Right lobe of liver (tissue), 6 donors: ENCODE measurements at regions not wholly inside any gene's neighbourhood (a gene's known extent, or its start where the extent isn't known, plus 50 kb on each side); places are given as distances from the start of the nearest gene placed in this dataset.

Experiments
- ATAC-seq, 4 donors: fragments of 200-7000 bp; cut with Tn5 transposase; one replicate each; pipeline ENCODE4 v1.9.1; 2020; ENCODE audit warnings: mild to moderate bottlenecking in 4 of 4, moderate library complexity in 4 of 4
- DNase-seq, 3 donors: peaks; one replicate each; pipeline ENCODE4 v3.0.0-alpha.2; 2020
- H3K27ac ChIP-seq, 3 donors: fragments of 200-600 bp; one replicate each; pipeline ENCODE4 v1.8.0; 2022
- H3K27me3 ChIP-seq, 2 donors: fragments of 200-600 bp; one replicate each; pipeline ENCODE4 v1.8.0; 2022
- H3K36me3 ChIP-seq, 4 donors: fragments of 200-600 bp; sonication (generic) in 1 of 4; one replicate each; pipeline versions ENCODE4 v1.5.1 to v1.8.0; 2017 to 2022; ENCODE audit warnings: control low read depth in 1 of 4
- H3K4me1 ChIP-seq, 4 donors: fragments of 200-600 bp; sonication (generic) in 1 of 4; one replicate each; pipeline versions ENCODE4 v1.5.1 to v1.8.0; 2017 to 2022; ENCODE audit warnings: control low read depth in 1 of 4
- H3K4me3 ChIP-seq, 3 donors: fragments of 200-600 bp; one replicate each; pipeline ENCODE4 v1.8.0; 2022
- H3K9me3 ChIP-seq, 4 donors: fragments of 200-600 bp; sonication (generic) in 1 of 4; one replicate each; pipeline versions ENCODE4 v1.5.1 to v1.8.0; 2017 to 2022; ENCODE audit warnings: control low read depth in 1 of 4
- CTCF ChIP-seq, 4 donors: fragments of 200-600 bp in 3 of 4; fragments of 450-650 bp in 1 of 4; IDR thresholded peaks; one replicate each; pipeline versions ENCODE4 v1.5.1 to v1.8.0; 2016 to 2022; ENCODE audit warnings: antibody characterized with exemption in 4 of 4, mild to moderate bottlenecking in 2 of 4
- POLR2A ChIP-seq: fragments of 450-650 bp; IDR thresholded peaks from one replicate; pipeline ENCODE4 v1.6.1; 2017; ENCODE audit warnings: antibody characterized with exemption, mild to moderate bottlenecking
- WGBS: methylation state at CpG from one replicate; pipeline ENCODE4 v1.1.6; 2018; ENCODE audit warnings: low coverage, low lambda C conversion rate; ENCODE audit not compliant: insufficient coverage; ENCODE audit errors: missing lambda C conversion rate; 5-methylcytosine and 5-hydroxymethylcytosine counted together
- intact Hi-C, 2 donors: fragments of 100-400 bp; cut with DNase I; formaldehyde crosslinking; loops; one replicate each; pipeline versions ENCODE4 v1.11.2 to v1.14.1; 2022
- donor health status: DM: no; HTN: yes; CAD: no.
- donor health status: DM: no; HTN: no; CAD: no.
- donor health status: DM: no; HTN: no; CAD: no.
- donor health status: DM: no; HTN: yes; CAD: no.
- donor health status: DM: no; HTN: yes; CAD: no.

DNA sequence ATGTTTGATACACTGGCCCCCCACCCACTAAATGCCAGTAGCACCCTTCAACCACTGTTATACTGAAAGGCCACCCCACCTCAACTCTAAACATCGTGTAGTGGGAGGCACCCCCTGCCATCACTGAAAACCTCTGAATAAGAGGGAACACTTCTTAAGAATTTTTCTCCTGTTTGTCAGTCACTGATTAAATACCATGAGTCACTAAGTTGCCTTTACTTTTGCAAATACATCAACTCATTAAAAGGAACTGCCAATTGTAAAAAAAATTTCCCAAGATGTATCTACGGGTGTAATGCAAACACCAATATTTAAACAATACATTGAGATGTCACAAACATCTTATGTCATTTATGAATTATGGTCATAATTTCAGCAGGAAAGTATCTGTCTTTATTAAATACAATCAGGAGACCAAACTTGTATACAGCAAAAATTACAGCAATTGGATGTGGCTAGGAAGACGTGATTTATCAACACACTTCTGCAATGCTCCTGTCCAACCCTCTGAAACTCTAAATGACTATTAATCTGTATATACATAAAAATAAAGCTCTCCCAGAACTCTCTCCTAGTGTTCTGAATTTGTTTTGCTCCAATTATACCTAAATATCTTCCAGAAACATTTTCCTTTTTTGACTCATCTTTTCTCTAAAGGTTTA lies 144.1 kb upstream of the STK17B start:
- Histone ChIP-seq H3K4me1 (no peaks in the 10 kb centered on the region), H3K27me3 (no peaks in the 10 kb centered on the region), H3K9me3 (no peaks in the 10 kb centered on the region), H3K4me3 (no peak overlapping the region), H3K36me3 (no peaks in the 10 kb centered on the region), H3K27ac (no peak overlapping the region)
- DNase-seq (no peak), ATAC-seq (no peak)
- intact Hi-C loops = no loop called here
- 95% methylated on average over 3 of the region's 3 CpGs for WGBS
- TF ChIP-seq CTCF (IDR thresholded peaks at IDR 0.05) (no peak), POLR2A (no peak)

- no peak for TF ChIP-seq POLR2A
- no peak for TF ChIP-seq CTCF (IDR thresholded peaks at IDR 0.05)
- intact Hi-C loops = no loop called here
- DNase-seq (no peak), ATAC-seq (no peak)
- WGBS = 72% methylated on average over 4 of the region's 4 CpGs
- Histone ChIP-seq H3K27me3 (no peaks in the 10 kb centered on the region), H3K27ac (no peak overlapping the region), H3K4me3 (no peak overlapping the region), H3K9me3 (no peaks in the 10 kb centered on the region), H3K4me1 (no peaks in the 10 kb centered on the region), H3K36me3 (no peaks in the 10 kb centered on the region)
Observed at GRCh38 chr2:196316050-196316430, 144.7 kb upstream of the STK17B start.

DNA sequence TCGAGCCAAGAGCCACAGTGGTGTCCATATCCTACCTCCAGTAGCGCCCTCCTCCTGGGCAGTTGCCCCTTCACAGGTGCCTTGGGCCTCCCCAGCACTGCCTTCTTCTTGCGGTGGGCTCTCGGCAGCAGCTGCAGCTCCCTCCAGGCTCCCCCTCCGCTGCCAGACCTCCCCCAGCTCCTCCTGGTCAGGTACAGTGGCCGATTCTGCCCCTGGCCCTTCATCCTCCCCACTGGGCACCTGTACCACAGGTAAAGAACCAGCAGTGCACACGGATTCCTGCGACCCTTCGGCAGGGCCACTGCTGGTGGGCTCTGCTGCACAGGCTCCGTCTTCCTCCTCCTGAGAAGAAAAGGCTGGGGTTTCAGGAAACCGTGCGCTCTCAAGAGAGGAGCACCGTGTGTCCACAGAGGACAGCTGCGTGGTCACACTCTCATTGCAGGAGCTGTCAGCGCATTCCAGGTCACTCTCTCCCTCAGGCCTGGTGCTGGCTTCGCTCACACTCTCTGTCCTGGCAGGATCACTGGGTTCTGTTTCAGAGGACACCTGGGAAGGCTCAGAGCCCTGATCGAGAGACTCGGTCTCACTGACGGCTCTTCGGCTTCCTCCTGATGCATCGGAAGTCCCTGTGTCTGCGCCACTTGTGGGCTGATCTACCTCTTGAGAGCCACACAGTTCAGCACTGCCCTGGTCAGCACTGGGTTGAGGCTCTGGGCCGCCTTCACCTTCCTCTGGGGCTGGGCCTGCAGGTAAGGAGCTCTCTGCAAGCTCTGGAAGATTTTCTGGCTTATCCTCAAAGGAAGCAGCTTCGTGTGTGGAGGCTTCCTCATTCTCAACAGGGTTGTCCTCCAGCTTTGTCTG lies 147.4 kb upstream of the STK17B start:
- H3K27ac ChIP-seq = no peak overlapping the region
- H3K9me3 ChIP-seq = no peaks in the 10 kb centered on the region
- no peaks in the 10 kb centered on the region for H3K36me3 ChIP-seq
- DNase-seq (no peak), ATAC-seq (peak in 1 of 4 donors; percentile 13)
- TF ChIP-seq CTCF (IDR thresholded peaks at IDR 0.05) (no peak), POLR2A (no peak)
- no peaks in the 10 kb centered on the region for H3K4me1 ChIP-seq
- H3K27me3 ChIP-seq = no peaks in the 10 kb centered on the region
- intact Hi-C loops = no loop called here
- WGBS = 81% methylated on average over 8 of the region's 24 CpGs
- no peak overlapping the region for H3K4me3 ChIP-seq

DNA sequence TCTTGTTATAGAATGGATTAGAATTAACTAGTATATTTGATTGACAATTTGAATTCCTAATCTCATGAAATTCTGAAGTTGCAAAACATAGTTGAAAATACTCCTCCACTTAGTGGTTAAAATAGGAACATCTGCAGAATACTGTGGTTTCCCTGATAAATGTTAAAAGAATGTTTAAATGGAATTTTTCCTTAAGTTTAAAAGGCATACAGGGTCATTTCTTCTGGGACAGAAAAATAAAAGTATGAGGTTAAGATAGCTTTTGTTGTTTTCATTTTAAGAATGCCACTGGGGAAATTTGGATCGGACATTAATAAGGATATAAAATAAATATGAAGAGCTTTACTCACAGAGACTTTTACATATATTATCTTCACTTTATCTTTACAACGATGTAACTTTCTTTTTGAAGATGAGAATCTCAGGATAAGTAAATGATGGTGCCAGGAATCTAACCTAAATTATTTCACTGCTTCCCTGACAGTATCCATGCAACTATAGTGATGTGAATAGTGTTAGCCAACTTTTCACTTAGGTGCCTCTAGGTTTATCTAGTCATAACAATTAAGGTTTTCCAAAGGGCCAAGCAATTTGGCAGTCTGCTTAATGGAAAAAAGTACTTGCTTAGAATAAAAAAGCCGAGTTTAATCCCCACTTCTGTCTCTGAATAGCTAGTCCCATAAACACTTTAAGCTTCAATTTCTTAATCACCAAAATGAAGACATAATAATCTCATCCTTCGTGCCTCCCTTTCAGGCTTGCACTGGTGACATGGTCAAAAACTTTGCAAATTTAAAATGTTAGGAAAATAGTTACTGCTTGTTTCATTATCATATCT lies 151.8 kb upstream of the STK17B start:
- TF ChIP-seq POLR2A (no peak), CTCF (IDR thresholded peaks at IDR 0.05) (no peak)
- 64% methylated on average over 4 of the region's 4 CpGs for WGBS
- Histone ChIP-seq H3K4me1 (no peaks in the 10 kb centered on the region), H3K9me3 (no peaks in the 10 kb centered on the region), H3K27ac (no peak overlapping the region), H3K36me3 (no peaks in the 10 kb centered on the region), H3K4me3 (no peak overlapping the region), H3K27me3 (no peaks in the 10 kb centered on the region)
- no peak for DNase-seq
- ATAC-seq = no peak
- intact Hi-C loops = no loop called here
